Activated T-cell treated with anti-CD3 and anti-CD28 coated beads for 4 hours (primary cell): ENCODE measurements at regions not wholly inside any gene's neighbourhood (a gene's known extent, or its start where the extent isn't known, plus 50 kb on each side); places are given as distances from the start of the nearest gene placed in this dataset.

ENCODE experiments used
- DNase-seq: peaks from one replicate; pipeline ENCODE4 v3.0.0-alpha.2; 2020

GRCh38 chrX:109934935-109935334 lies 68.0 kb upstream of the TMEM164 start:
- DNase-seq = no peak

DNA sequence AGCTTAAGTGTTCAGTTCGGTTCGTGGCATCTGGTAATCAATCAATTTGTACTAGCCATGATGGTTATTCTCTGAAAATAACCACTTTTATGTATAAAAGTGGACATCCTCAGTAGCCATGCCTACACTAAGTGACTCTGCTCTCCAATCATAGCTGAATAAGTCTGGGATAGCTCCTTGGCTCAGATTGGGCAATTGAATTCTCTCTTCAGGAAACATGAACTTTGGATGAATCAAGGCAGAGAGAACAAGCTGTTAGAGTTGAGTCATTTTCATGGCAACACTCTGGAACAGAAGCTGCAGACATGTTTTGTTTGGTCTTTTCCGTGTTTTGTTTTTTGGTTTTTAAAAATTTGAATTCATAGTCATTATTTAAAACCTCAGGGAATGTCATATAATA lies 66.8 kb upstream of the TMEM164 start:
- no peak for DNase-seq

- DNase-seq = no peak
These were observed 66.3 kb upstream of the TMEM164 start for GRCh38 chrX:109936598-109936997.

DNA sequence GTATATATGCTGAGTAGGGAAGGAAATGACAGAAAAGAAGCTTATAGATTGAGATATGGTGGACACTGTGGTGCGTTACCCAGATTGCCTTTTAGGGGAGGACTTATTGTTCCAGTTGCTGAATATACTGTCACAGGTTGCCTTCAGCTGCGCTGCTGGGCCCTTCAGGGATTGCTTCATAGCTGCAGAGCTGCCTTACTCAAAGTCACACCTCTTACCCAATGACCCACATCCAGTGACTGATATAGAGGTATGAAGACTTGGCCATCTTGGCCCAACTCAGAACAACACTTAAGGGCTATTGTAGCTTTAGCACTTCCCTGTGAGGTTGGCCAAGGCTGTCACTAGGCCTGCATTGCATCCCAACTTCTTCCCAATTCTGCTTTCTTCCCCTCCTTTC lies 63.4 kb upstream of the TMEM164 start:
- DNase-seq = no peak

DNA sequence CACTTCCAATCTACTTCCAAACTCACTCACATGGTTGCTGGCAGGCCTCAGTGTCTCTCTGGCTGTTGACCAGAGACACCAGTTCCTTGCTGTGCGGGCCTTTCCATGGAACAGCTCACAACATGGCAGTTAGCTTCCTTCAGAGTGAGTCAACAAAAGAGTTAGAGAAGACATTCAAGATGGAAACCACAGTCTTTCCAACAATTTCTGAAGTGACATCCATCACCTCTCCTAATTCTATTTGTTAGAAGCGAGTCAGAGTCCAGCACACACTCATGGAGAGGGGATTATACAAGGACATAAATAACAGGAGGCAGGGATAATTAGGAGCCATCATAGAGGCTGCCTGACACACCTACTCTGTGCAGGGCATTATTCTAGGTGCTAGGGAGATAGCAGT lies 62.5 kb upstream of the TMEM164 start:
- DNase-seq = no peak

DNA sequence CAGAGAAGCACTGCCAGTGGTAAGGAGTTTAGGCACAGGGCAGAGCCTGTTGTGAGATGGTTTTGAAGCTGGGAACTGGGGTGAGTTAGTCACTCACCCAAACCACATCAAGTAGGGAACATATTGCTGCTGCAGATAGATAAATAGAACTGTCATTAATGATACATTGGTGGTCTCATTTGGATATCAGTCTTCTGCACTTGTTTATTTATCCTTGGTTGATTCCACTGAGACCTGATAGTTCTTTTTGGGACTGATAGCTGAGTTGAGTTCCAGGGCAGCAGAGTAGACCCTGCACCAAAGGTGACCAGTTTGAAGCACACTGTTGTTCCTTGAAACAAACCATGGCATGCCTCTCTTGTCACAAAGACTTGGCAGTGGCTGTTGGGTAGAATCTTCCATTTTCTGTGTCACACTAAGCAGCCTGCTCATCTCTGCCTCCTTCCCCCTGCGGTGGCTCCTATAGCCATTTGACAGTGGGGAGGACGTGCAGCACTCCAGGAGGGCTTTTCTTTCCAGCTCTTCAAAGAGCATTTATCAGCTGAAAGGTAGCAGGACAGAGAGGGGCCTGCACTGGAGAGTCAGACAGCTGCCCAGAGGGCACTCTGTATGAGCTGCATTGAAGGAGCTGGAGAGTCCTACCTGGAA lies 59.7 kb upstream of the TMEM164 start:
- no peak for DNase-seq

GRCh38 chrX:109943740-109944092 lies 59.2 kb upstream of the TMEM164 start:
- DNase-seq = no peak

GRCh38 chrX:109952050-109952449 lies 50.9 kb upstream of the TMEM164 start:
- no peak for DNase-seq

GRCh38 chrX:109952985-109953905 lies 49.7 kb upstream of the TMEM164 start:
- DNase-seq = no peak
